AG04449 (cell line): ENCODE measurements at regions not wholly inside any gene's neighbourhood (a gene's known extent, or its start where the extent isn't known, plus 50 kb on each side); places are given as distances from the start of the nearest gene placed in this dataset.
"Not testable (repeated sequence)": the region's sequence is repeated elsewhere in the genome, so short reads cannot be mapped to it uniquely, and the experiment has no call there.

Experiments
- CTCF ChIA-PET: fragments of 350-600 bp; formaldehyde crosslinking; extraction: SDS; loops from one replicate; lab custom pipeline; 2021; ENCODE audit warnings: antibody characterized with exemption; lab: Yijun Ruan, JAX
- POLR2A ChIA-PET: fragments of 400-600, 350-600 bp; formaldehyde crosslinking; extraction: SDS; loops from one replicate; lab custom pipeline; 2020; ENCODE audit warnings: antibody characterized with exemption, inconsistent platforms; lab: Yijun Ruan, JAX
- DNase-seq: peaks from one replicate; pipeline ENCODE4 v3.0.0-alpha.2; 2010; ENCODE audit warnings: low read depth, low spot score
- H3K4me3 ChIP-seq: 2 replicates; pipeline ENCODE4 v1.5.1; 2011; ENCODE audit warnings: low read depth, mild to moderate bottlenecking, control low read depth, low read length
- CTCF ChIP-seq: IDR thresholded peaks from one replicate; pipeline ENCODE4 v1.5.1; 2011; ENCODE audit warnings: mild to moderate bottlenecking, moderate library complexity, low read length, control low read depth, inconsistent platforms; ENCODE audit not compliant: insufficient read depth; ENCODE audit errors: missing control alignments

GRCh38 chr5:74450095-74450494 is 190.4 kb downstream of the ENC1 start:
- H3K4me3 ChIP-seq: no peak overlapping the region
- CTCF ChIA-PET: no interaction called here
- no peak for DNase-seq
- POLR2A ChIA-PET: no interaction called here
- no peak for TF ChIP-seq CTCF

- ChIA-PET POLR2A (no interaction called here), CTCF (interaction anchor here (0.6 kb wide), 1 partner anchor 14 kb away, joined by 3 read pairs; no protein-coding TSS in a partner anchor)
- no peak overlapping the region for H3K4me3 ChIP-seq
- no peak for DNase-seq
- TF ChIP-seq CTCF: no peak
These were observed 193.7 kb downstream of the ENC1 start for GRCh38 chr5:74446725-74447241.

- ChIA-PET CTCF (interaction anchor here (1.1 to 1.4 kb wide), 2 partner anchors 12 to 39 kb away, joined by 3 to 4 read pairs; no protein-coding TSS in a partner anchor), POLR2A (no interaction called here)
- no peak for TF ChIP-seq CTCF
- DNase-seq: no peak
- H3K4me3 ChIP-seq: no peak overlapping the region
These were observed 198.1 kb downstream of the ENC1 start for GRCh38 chr5:74442466-74442865.

GRCh38 chr5:74441616-74442015 is 198.9 kb downstream of the ENC1 start:
- no peak for DNase-seq
- no peak overlapping the region for H3K4me3 ChIP-seq
- ChIA-PET CTCF (interaction anchor here (1.4 kb wide), 1 partner anchor 11 kb away, joined by 4 read pairs; no protein-coding TSS in a partner anchor), POLR2A (no interaction called here)
- no peak for TF ChIP-seq CTCF

- TF ChIP-seq CTCF: no peak
- POLR2A ChIA-PET: interaction anchor here (0.5 kb wide), 1 partner anchor 232 kb away, joined by 3 read pairs; no protein-coding TSS in a partner anchor
- CTCF ChIA-PET: no interaction called here
- no peak overlapping the region for H3K4me3 ChIP-seq
- no peak for DNase-seq
These were observed 200.2 kb downstream of the ENC1 start for GRCh38 chr5:74440341-74440740.

- H3K4me3 ChIP-seq, POLR2A ChIA-PET, CTCF ChIA-PET, DNase-seq: not testable (repeated sequence)
These were observed 202.7 kb downstream of the ENC1 start for GRCh38 chr5:74437870-74438269.
